Mesendoderm (in vitro differentiated cells): ENCODE measurements at regions not wholly inside any gene's neighbourhood (a gene's known extent, or its start where the extent isn't known, plus 50 kb on each side); places are given as distances from the start of the nearest gene placed in this dataset.
A peak's percentile ranks its signal among the peaks of the same experiment; 100 is the strongest.
"Not testable (repeated sequence)": the region's sequence is repeated elsewhere in the genome, so short reads cannot be mapped to it uniquely, and the experiment has no call there.

ENCODE experiments used
- DNase-seq: peaks from one replicate; pipeline ENCODE4 v3.0.0; 2013
- H2AK5ac ChIP-seq: 2 replicates; pipeline ENCODE4 v1.6.1; 2013; ENCODE audit warnings: low read length, inconsistent platforms
- H2BK120ac ChIP-seq: 2 replicates; pipeline ENCODE4 v1.6.1; 2013; ENCODE audit warnings: low read depth, mild to moderate bottlenecking, low read length, moderate library complexity, mixed read lengths
- H2BK15ac ChIP-seq: replicated peaks from 2 replicates; pipeline ENCODE4 v1.6.1; 2013; ENCODE audit warnings: low read depth, mild to moderate bottlenecking, moderate library complexity
- H2BK5ac ChIP-seq: 2 replicates; pipeline ENCODE4 v1.6.1; 2013; ENCODE audit warnings: low read length, inconsistent platforms
- H3K18ac ChIP-seq: 2 replicates; pipeline ENCODE4 v1.6.1; 2013; ENCODE audit warnings: mild to moderate bottlenecking, low read length, mixed read lengths
- H3K23ac ChIP-seq: one replicate; pipeline ENCODE4 v1.6.1; 2013; ENCODE audit warnings: low read length
- H3K27ac ChIP-seq: 2 replicates; pipeline ENCODE4 v1.5.1; 2013; ENCODE audit warnings: low read depth, mild to moderate bottlenecking, inconsistent platforms, low read length, moderate library complexity
- H3K27me3 ChIP-seq: 2 replicates; pipeline ENCODE4 v1.6.1; 2013; ENCODE audit warnings: low read length, control low read depth, mild to moderate bottlenecking, inconsistent platforms; ENCODE audit not compliant: insufficient read depth, poor library complexity
- H3K36me3 ChIP-seq: 2 replicates; pipeline ENCODE4 v1.6.1; 2013; ENCODE audit warnings: low read length, inconsistent platforms; ENCODE audit not compliant: control insufficient read depth, insufficient read depth
- H3K4ac ChIP-seq: one replicate; pipeline ENCODE4 v1.6.1; 2013; ENCODE audit warnings: low read depth, mild to moderate bottlenecking, low read length, moderate library complexity
- H3K4me1 ChIP-seq: 2 replicates; pipeline ENCODE4 v1.6.1; 2013; ENCODE audit warnings: low read depth, low read length, inconsistent platforms; ENCODE audit not compliant: control insufficient read depth
- H3K4me2 ChIP-seq: 2 replicates; pipeline ENCODE4 v1.6.1; 2013; ENCODE audit warnings: low read length
- H3K4me3 ChIP-seq: 2 replicates; pipeline ENCODE4 v1.5.1; 2013; ENCODE audit warnings: mild to moderate bottlenecking, low read length
- H3K56ac ChIP-seq: one replicate; pipeline ENCODE4 v1.6.1; 2013; ENCODE audit warnings: low read length
- H3K79me1 ChIP-seq: 2 replicates; pipeline ENCODE4 v1.6.1; 2013; ENCODE audit warnings: low read length, inconsistent platforms
- H3K79me2 ChIP-seq: 2 replicates; pipeline ENCODE4 v1.6.1; 2013; ENCODE audit warnings: mild to moderate bottlenecking, low read length; ENCODE audit not compliant: control insufficient read depth, insufficient read depth
- H3K9ac ChIP-seq: 2 replicates; pipeline ENCODE4 v1.6.1; 2013; ENCODE audit warnings: low read length, inconsistent platforms
- H4K5ac ChIP-seq: one replicate; pipeline ENCODE4 v1.6.1; 2013; ENCODE audit warnings: low read length
- H4K8ac ChIP-seq: one replicate; pipeline ENCODE4 v1.6.1; 2013; ENCODE audit warnings: low read depth, mild to moderate bottlenecking, control low read depth, low read length, moderate library complexity
- WGBS: extraction: QIAGEN DNeasy Blood & Tissue Kit; methylation state at CpG from one replicate; pipeline ENCODE4 v1.1.7; 2013; ENCODE audit warnings: low lambda C conversion rate, missing lambda C conversion rate; ENCODE audit not compliant: insufficient coverage; ENCODE audit errors: extremely low coverage; 5-methylcytosine and 5-hydroxymethylcytosine counted together

GRCh38 chr3:110362751-110363150, 708.9 kb upstream of the NECTIN3 start:
- no peak for DNase-seq
- no peak overlapping the region for H3K27ac ChIP-seq
- H3K79me2 ChIP-seq, result no peaks in the 10 kb centered on the region
- no peak overlapping the region for H3K18ac ChIP-seq
- no peak overlapping the region for H4K8ac ChIP-seq
- H3K36me3 ChIP-seq, result no peaks in the 10 kb centered on the region
- H3K56ac ChIP-seq, result no peak overlapping the region
- no peak overlapping the region for H2AK5ac ChIP-seq
- no peak overlapping the region for H4K5ac ChIP-seq
- H3K4me2 ChIP-seq, result no peak overlapping the region
- no peak overlapping the region for H3K4me3 ChIP-seq
- no peak overlapping the region for H3K9ac ChIP-seq
- no peaks in the 10 kb centered on the region for H3K27me3 ChIP-seq
- H2BK5ac ChIP-seq, result no peak overlapping the region
- H2BK120ac ChIP-seq, result no peak overlapping the region
- no peaks in the 10 kb centered on the region for H3K79me1 ChIP-seq
- H2BK15ac ChIP-seq, result no peak overlapping the region
- H3K23ac ChIP-seq, result no peak overlapping the region
- no peak overlapping the region for H3K4ac ChIP-seq
- H3K4me1 ChIP-seq, result no peaks in the 10 kb centered on the region

DNA sequence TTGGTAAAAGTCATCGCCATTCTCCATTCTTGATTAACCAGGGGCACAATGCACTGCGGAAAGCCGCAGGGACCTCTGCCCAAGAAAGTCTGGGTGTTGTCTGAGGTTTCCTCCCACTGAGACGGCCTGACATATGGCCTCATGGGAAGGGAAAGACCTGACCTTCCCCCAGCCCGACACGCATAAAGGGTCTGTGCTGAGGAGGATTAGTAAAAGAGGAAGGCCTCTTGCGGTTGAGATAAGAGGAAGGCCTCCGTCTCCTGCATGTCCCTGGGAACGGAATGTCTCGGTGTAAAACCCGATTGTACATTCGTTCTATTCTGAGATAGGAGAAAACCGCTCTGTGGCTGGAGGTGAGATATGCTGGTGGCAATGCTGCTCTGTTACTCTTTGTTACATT, 704.3 kb upstream of the NECTIN3 start:
- H3K27me3 ChIP-seq, DNase-seq, H3K4ac ChIP-seq: not testable (repeated sequence)

DNA sequence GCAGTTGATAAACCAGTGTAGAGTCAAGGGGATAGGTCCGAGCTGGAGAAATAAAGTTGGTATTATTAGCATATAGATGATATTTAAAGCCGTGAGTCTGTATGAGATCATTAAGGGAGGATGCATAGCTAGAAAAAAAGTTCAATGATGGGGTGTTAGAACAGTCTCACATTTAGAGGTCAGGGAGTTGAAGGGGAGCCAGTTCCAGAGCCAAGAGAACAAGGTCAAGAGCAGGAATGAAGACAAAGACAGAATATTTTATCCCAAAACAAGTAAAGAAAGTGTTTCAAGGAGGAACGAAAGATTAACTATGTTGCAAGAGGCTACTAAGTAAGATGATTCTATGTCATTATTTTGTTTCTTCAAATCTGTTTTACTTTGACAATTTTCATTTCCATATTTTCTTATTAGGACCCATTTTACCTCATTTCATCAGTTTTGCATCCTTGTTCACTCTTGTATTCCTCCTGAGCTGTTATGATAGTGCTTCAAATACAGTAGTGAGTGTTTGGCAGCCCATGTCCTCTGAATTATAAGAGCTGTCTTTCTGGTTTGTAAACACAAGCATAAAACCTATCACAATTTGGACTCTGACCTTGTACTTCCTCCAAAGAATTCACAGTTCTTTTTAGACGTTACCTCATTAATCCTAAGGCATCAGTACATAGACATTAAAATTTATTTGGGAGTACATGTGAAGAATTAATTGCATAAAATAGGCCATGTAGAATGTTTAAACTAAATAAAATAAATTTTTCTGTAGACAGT, 695.7 kb upstream of the NECTIN3 start:
- no peak overlapping the region for H3K4me2 ChIP-seq
- H4K5ac ChIP-seq, result no peak overlapping the region
- no peaks in the 10 kb centered on the region for H3K36me3 ChIP-seq
- H2BK120ac ChIP-seq, result no peak overlapping the region
- no peak overlapping the region for H3K27ac ChIP-seq
- no peak overlapping the region for H4K8ac ChIP-seq
- no peaks in the 10 kb centered on the region for H3K4me1 ChIP-seq
- no peak overlapping the region for H3K23ac ChIP-seq
- H3K18ac ChIP-seq, result no peak overlapping the region
- no peaks in the 10 kb centered on the region for H3K79me2 ChIP-seq
- no CpG with 5 or more reads among the region's 4 CpGs for WGBS
- H3K9ac ChIP-seq, result no peak overlapping the region
- H3K4ac ChIP-seq, result no peak overlapping the region
- DNase-seq, result no peak
- no peak overlapping the region for H2BK15ac ChIP-seq
- H3K79me1 ChIP-seq, result no peaks in the 10 kb centered on the region
- no peak overlapping the region for H3K4me3 ChIP-seq
- H2AK5ac ChIP-seq, result no peak overlapping the region
- no peak overlapping the region for H3K56ac ChIP-seq
- H2BK5ac ChIP-seq, result no peak overlapping the region
- no peaks in the 10 kb centered on the region for H3K27me3 ChIP-seq

More for the DNA sequence above, 704.3 kb upstream of the NECTIN3 start:
- not testable (repeated sequence) for H2BK15ac ChIP-seq, H3K79me2 ChIP-seq, H2AK5ac ChIP-seq, H3K79me1 ChIP-seq, H3K23ac ChIP-seq, H3K36me3 ChIP-seq, H3K18ac ChIP-seq, H4K5ac ChIP-seq, H3K9ac ChIP-seq, H3K4me3 ChIP-seq, H2BK5ac ChIP-seq, H3K4me2 ChIP-seq, H2BK120ac ChIP-seq, H3K4me1 ChIP-seq, H3K56ac ChIP-seq, H4K8ac ChIP-seq, H3K27ac ChIP-seq
- WGBS, result no CpG with 5 or more reads among the region's 13 CpGs

- H3K36me3 ChIP-seq, result no peaks in the 10 kb centered on the region
- no peak overlapping the region for H3K23ac ChIP-seq
- H3K27me3 ChIP-seq, result no peaks in the 10 kb centered on the region
- H3K27ac ChIP-seq, result no peak overlapping the region
- no peaks in the 10 kb centered on the region for H3K79me2 ChIP-seq
- no peak overlapping the region for H2BK15ac ChIP-seq
- no peak overlapping the region for H3K4ac ChIP-seq
- H2BK120ac ChIP-seq, result no peak overlapping the region
- H3K56ac ChIP-seq, result no peak overlapping the region
- no peak overlapping the region for H3K4me2 ChIP-seq
- H4K5ac ChIP-seq, result no peak overlapping the region
- H3K9ac ChIP-seq, result no peak overlapping the region
- H3K4me1 ChIP-seq, result no peaks in the 10 kb centered on the region
- H2BK5ac ChIP-seq, result no peak overlapping the region
- H3K79me1 ChIP-seq, result no peaks in the 10 kb centered on the region
- peak; percentile 12 for DNase-seq
- no peak overlapping the region for H2AK5ac ChIP-seq
- no peak overlapping the region for H3K18ac ChIP-seq
- no CpG with 5 or more reads among the region's 4 CpGs for WGBS
- no peak overlapping the region for H3K4me3 ChIP-seq
- H4K8ac ChIP-seq, result no peak overlapping the region
Measured at GRCh38 chr3:110378481-110378880, 693.1 kb upstream of the NECTIN3 start.

DNA sequence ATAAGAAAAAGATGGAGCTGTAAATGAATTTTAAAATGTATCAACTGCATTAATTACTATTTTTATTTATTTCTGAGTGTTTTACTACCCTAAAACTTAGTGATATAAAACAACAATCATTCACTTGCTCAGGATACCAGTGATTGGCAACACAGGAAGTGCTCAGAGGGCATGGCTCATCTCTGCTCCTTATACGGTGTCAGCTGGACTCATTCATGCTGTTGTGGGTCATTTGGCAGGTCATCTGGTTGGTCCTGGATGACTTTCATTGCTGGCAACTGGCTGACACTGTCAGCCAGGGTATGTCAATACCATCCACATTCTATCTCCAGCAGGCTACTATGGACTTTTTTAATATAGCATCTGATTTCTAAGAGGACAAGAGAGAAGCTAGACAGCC, 689.6 kb upstream of the NECTIN3 start:
- Histone ChIP-seq H3K4me3 (no peak overlapping the region), H3K4ac (no peak overlapping the region), H3K4me1 (no peaks in the 10 kb centered on the region), H3K18ac (no peak overlapping the region), H3K23ac (no peak overlapping the region), H4K8ac (no peak overlapping the region), H2AK5ac (no peak overlapping the region), H3K79me2 (no peaks in the 10 kb centered on the region), H2BK5ac (no peak overlapping the region), H3K27ac (no peak overlapping the region), H3K9ac (no peak overlapping the region), H3K36me3 (no peaks in the 10 kb centered on the region), H4K5ac (no peak overlapping the region), H3K79me1 (no peaks in the 10 kb centered on the region), H3K4me2 (no peak overlapping the region), H3K56ac (no peak overlapping the region), H3K27me3 (no peaks in the 10 kb centered on the region), H2BK15ac (no peak overlapping the region), H2BK120ac (no peak overlapping the region)
- WGBS, result no CpG with 5 or more reads among the region's 1 CpG
- no peak for DNase-seq

- Histone ChIP-seq H2BK5ac (no peak overlapping the region), H3K4me3 (no peak overlapping the region), H4K5ac (no peak overlapping the region), H3K4ac (no peak overlapping the region), H3K36me3 (no peaks in the 10 kb centered on the region), H3K18ac (no peak overlapping the region), H3K9ac (no peak overlapping the region), H3K56ac (no peak overlapping the region), H2BK120ac (no peak overlapping the region), H3K23ac (no peak overlapping the region), H3K4me2 (no peak overlapping the region), H3K79me2 (no peaks in the 10 kb centered on the region), H3K27ac (no peak overlapping the region), H2AK5ac (no peak overlapping the region), H3K4me1 (no peaks in the 10 kb centered on the region), H2BK15ac (no peak overlapping the region), H3K27me3 (no peaks in the 10 kb centered on the region), H3K79me1 (no peaks in the 10 kb centered on the region), H4K8ac (no peak overlapping the region)
- DNase-seq, result no peak
Measured at GRCh38 chr3:110383356-110383755, 688.3 kb upstream of the NECTIN3 start.
